ENCODE measurements at regions not wholly inside any gene's neighbourhood (a gene's known extent, or its start where the extent isn't known, plus 50 kb on each side); places are given as distances from the start of the nearest gene placed in this dataset.

- no peak overlapping the region for H3K4me3 ChIP-seq
- Mint-ChIP-seq H3K4me1 (peaks cover 17% of the 10 kb centered on the region), H3K9me3 (peaks cover 6% of the 10 kb centered on the region; the same call in 2 of the 3 replicates), H3K27ac (no peak overlapping the region), H3K4me3 (no peak overlapping the region), H3K36me3 (ENCODE audit: low read depth) (peaks cover 3% of the 10 kb centered on the region; the same call in 1 of the 3 replicates), H3K27me3 (ENCODE audit: insufficient read depth, low read depth, poor library complexity) (no peaks in the 10 kb centered on the region)
- H2AFZ ChIP-seq: no peak overlapping the region
- TF ChIP-seq REST (IDR thresholded peaks at IDR 0.05; ENCODE audit: unreplicated experiment): no peak
- TF ChIP-seq STAT1 (IDR thresholded peaks at IDR 0.05; ENCODE audit: unreplicated experiment): no peak
- TF ChIP-seq CREB1 (CRISPR knock-in tag; IDR thresholded peaks at IDR 0.05; ENCODE audit: low read depth): no peak
- TF ChIP-seq CTCF (conservative IDR thresholded peaks at IDR 0.05; ENCODE audit: low read depth in 2 of 2): no peak
- TF ChIP-seq NANOG (IDR thresholded peaks at IDR 0.05; ENCODE audit: borderline replicate concordance): no peak
- no peak for TF ChIP-seq JUNB (IDR thresholded peaks at IDR 0.05; ENCODE audit: unreplicated experiment)
- TF ChIP-seq, protein P1, sequence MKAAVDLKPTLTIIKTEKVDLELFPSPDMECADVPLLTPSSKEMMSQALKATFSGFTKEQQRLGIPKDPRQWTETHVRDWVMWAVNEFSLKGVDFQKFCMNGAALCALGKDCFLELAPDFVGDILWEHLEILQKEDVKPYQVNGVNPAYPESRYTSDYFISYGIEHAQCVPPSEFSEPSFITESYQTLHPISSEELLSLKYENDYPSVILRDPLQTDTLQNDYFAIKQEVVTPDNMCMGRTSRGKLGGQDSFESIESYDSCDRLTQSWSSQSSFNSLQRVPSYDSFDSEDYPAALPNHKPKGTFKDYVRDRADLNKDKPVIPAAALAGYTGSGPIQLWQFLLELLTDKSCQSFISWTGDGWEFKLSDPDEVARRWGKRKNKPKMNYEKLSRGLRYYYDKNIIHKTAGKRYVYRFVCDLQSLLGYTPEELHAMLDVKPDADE (IDR thresholded peaks at IDR 0.05): no peak
- TF ChIP-seq EZH2phosphoT487 (IDR thresholded peaks at IDR 0.05; ENCODE audit: unreplicated experiment): no peak
- no peak for TF ChIP-seq EZH2 (IDR thresholded peaks at IDR 0.05; ENCODE audit: low read depth, unreplicated experiment)
- TF ChIP-seq ZNF114 (CRISPR knock-in tag; IDR thresholded peaks at IDR 0.05): no peak
- TF ChIP-seq POLR2AphosphoS5 (IDR thresholded peaks at IDR 0.05; ENCODE audit: low read depth): no peak
- TF ChIP-seq ZNF462 (CRISPR knock-in tag; IDR thresholded peaks at IDR 0.05): no peak
- TF ChIP-seq ZNF331 (CRISPR knock-in tag; IDR thresholded peaks at IDR 0.05; ENCODE audit: low read depth): no peak
- no peaks in the 10 kb centered on the region for H3F3A ChIP-seq (replicated peaks; ENCODE audit: low read depth)
- no peaks in the 10 kb centered on the region for H3K79me2 ChIP-seq (replicated peaks; ENCODE audit: insufficient read depth)
- peaks cover 8% of the 10 kb centered on the region; the same call in 1 of the 2 replicates for H3K9me2 ChIP-seq (ENCODE audit: insufficient read depth)
- no peak for DNase-seq (ENCODE audit: low spot score)
- peaks cover 16% of the 10 kb centered on the region; the same call in 1 of the 2 replicates for H3K4me1 ChIP-seq (ENCODE audit: insufficient read depth)
- no peaks in the 10 kb centered on the region for H3K27me3 ChIP-seq (ENCODE audit: insufficient read depth)
- H3K36me3 ChIP-seq (ENCODE audit: insufficient read depth): no peaks in the 10 kb centered on the region
- H4K20me1 ChIP-seq (replicated peaks; ENCODE audit: insufficient read depth): no peaks in the 10 kb centered on the region
- H3K27ac ChIP-seq (ENCODE audit: low read depth): no peak overlapping the region
- H3K4me2 ChIP-seq: no peak overlapping the region
- ATAC-seq: no peak
Observed at GRCh38 chr3:72035606-72036005, 250.7 kb upstream of the PROK2 start.
